HepG2 (cell line): ENCODE measurements at regions not wholly inside any gene's neighbourhood (a gene's known extent, or its start where the extent isn't known, plus 50 kb on each side); places are given as distances from the start of the nearest gene placed in this dataset.

Source experiments
- CTCF ChIP-seq: sonication (generic); formaldehyde crosslinking; IDR thresholded peaks from 2 replicates; pipeline ENCODE4 v1.5.0; 2020; ENCODE audit warnings: mild to moderate bottlenecking, missing genetic modification reagents, moderate library complexity
- DR1 ChIP-seq: sonication (generic); formaldehyde crosslinking; IDR thresholded peaks from 2 replicates; pipeline ENCODE4 v1.8.0; 2021; ENCODE audit warnings: mild to moderate bottlenecking, missing genetic modification reagents, inconsistent platforms
- FOXP1 ChIP-seq, 2 experiments: fragments of 450-650 bp in 1 of 2; IDR thresholded peaks; 2 replicates each; pipeline ENCODE4 v1.6.1; 2017 to 2018; ENCODE audit warnings: antibody characterized with exemption in 1 of 2
- ISL2 ChIP-seq: sonication (generic); formaldehyde crosslinking; IDR thresholded peaks from 2 replicates; pipeline ENCODE4 v1.5.0; 2020; ENCODE audit warnings: missing genetic modification reagents
- JDP2 ChIP-seq: sonication (generic); formaldehyde crosslinking; IDR thresholded peaks from 2 replicates; pipeline ENCODE4 v1.8.1; 2022; ENCODE audit warnings: missing genetic modification reagents, borderline replicate concordance
- KDM4B ChIP-seq: sonication (generic); formaldehyde crosslinking; IDR thresholded peaks from 2 replicates; pipeline ENCODE4 v1.4.0; 2020; ENCODE audit warnings: missing genetic modification reagents
- KLF9 ChIP-seq: IDR thresholded peaks from 2 replicates; pipeline ENCODE4 v1.6.1; 2016; ENCODE audit warnings: low read depth
- PHB2 ChIP-seq: fragments of 450-650 bp; IDR thresholded peaks from 2 replicates; pipeline ENCODE4 v1.6.1; 2018; ENCODE audit not compliant: partially characterized antibody
- SOX6 ChIP-seq, 2 experiments: fragments of 450-650 bp in 1 of 2; sonication (generic) in 1 of 2; formaldehyde crosslinking in 1 of 2; IDR thresholded peaks; 2 replicates each; pipeline versions ENCODE4 v1.4.0 to v1.6.1; 2017 to 2020; ENCODE audit warnings: antibody characterized with exemption in 1 of 2, mild to moderate bottlenecking in 1 of 2, missing genetic modification reagents in 1 of 2
- TFDP1 ChIP-seq: IDR thresholded peaks from 2 replicates; pipeline ENCODE4 v1.6.1; 2016; ENCODE audit warnings: missing compliant biosample characterization, missing genetic modification reagents, borderline replicate concordance
- ZBTB14 ChIP-seq: sonication (generic); formaldehyde crosslinking; IDR thresholded peaks from 2 replicates; pipeline ENCODE4 v1.4.0; 2020; ENCODE audit warnings: missing genetic modification reagents
- ZNF121 ChIP-seq: sonication (generic); formaldehyde crosslinking; IDR thresholded peaks from 2 replicates; pipeline ENCODE4 v1.5.0; 2020; ENCODE audit warnings: mild to moderate bottlenecking, missing genetic modification reagents
- ZSCAN30 ChIP-seq: sonication (generic); formaldehyde crosslinking; IDR thresholded peaks from 2 replicates; pipeline ENCODE4 v1.5.0; 2020; ENCODE audit warnings: mild to moderate bottlenecking, missing genetic modification reagents

GRCh38 chr15:69725957-69726356 lies 273.3 kb downstream of the RPLP1 start:
- TF ChIP-seq FOXP1 (IDR thresholded peaks at IDR 0.05) (no peak), FOXP1 (CRISPR knock-in tag; IDR thresholded peaks at IDR 0.05) (no peak), ISL2 (no peak), CTCF (CRISPR knock-in tag) (no peak), PHB2 (no peak), JDP2 (no peak), ZNF121 (CRISPR knock-in tag) (no peak), DR1 (no peak), KLF9 (no peak), TFDP1 (CRISPR knock-in tag) (no peak), SOX6 (IDR thresholded peaks at IDR 0.05) (no peak), SOX6 (CRISPR knock-in tag; IDR thresholded peaks at IDR 0.05) (no peak), KDM4B (CRISPR knock-in tag) (no peak), ZSCAN30 (CRISPR knock-in tag) (no peak), ZBTB14 (CRISPR knock-in tag) (no peak)
